Heart right ventricle (tissue), 16 donors: ENCODE measurements at regions not wholly inside any gene's neighbourhood (a gene's known extent, or its start where the extent isn't known, plus 50 kb on each side); places are given as distances from the start of the nearest gene placed in this dataset.

Source experiments
- ATAC-seq, 8 donors: fragments of 200-7000 bp; cut with Tn5 transposase; one replicate each; pipeline ENCODE4 v1.9.1; 2020; ENCODE audit warnings: mild to moderate bottlenecking in 8 of 8, moderate library complexity in 8 of 8, moderate number of reproducible peaks in 1 of 8
- DNase-seq, 2 donors: peaks; one replicate each; pipeline ENCODE4 v3.0.0-alpha.2; 2020
- H3K27ac ChIP-seq, 10 donors: fragments of 200-600 bp; sonication (generic) in 2 of 10; one replicate each; pipeline versions ENCODE4 v1.5.0 to v1.8.0; 2020 to 2022; ENCODE audit warnings: mild to moderate bottlenecking in 3 of 10
- H3K27me3 ChIP-seq, 7 donors: fragments of 200-600 bp; one replicate each; pipeline ENCODE4 v1.8.0; 2021 to 2022; ENCODE audit warnings: mild to moderate bottlenecking in 2 of 7
- H3K36me3 ChIP-seq, 9 donors: fragments of 200-600 bp; sonication (generic) in 1 of 9; one replicate each; pipeline versions ENCODE4 v1.5.0 to v1.8.0; 2020 to 2022; ENCODE audit warnings: mild to moderate bottlenecking in 2 of 9
- H3K4me1 ChIP-seq, 9 donors: fragments of 200-600 bp; sonication (generic) in 1 of 9; one replicate each; pipeline versions ENCODE4 v1.5.0 to v1.8.0; 2020 to 2022; ENCODE audit warnings: mild to moderate bottlenecking in 4 of 9
- H3K4me3 ChIP-seq, 10 donors: fragments of 200-600 bp; sonication (generic) in 2 of 10; one replicate each; pipeline versions ENCODE4 v1.5.0 to v1.8.0; 2020 to 2022; ENCODE audit warnings: mild to moderate bottlenecking in 7 of 10, moderate library complexity in 2 of 10
- H3K9me3 ChIP-seq, 11 donors: fragments of 200-600 bp in 10 of 11; sonication (generic) in 2 of 11; one replicate each; pipeline versions ENCODE4 v1.5.0 to v1.8.0; 2013 to 2022; ENCODE audit warnings: mild to moderate bottlenecking in 2 of 11, control low read depth in 1 of 11, moderate library complexity in 1 of 11
- CTCF ChIP-seq, 9 donors: fragments of 200-600 bp; sonication (generic) in 2 of 9; IDR thresholded peaks; one replicate each; pipeline versions ENCODE4 v1.5.0 to v1.8.0; 2021 to 2022; ENCODE audit warnings: antibody characterized with exemption in 9 of 9, mild to moderate bottlenecking in 5 of 9, moderate library complexity in 1 of 9
- WGBS, 2 donors: extraction: QIAGEN DNeasy Blood & Tissue Kit; methylation state at CpG; one replicate each; pipeline ENCODE4 v1.1.7; 2013; ENCODE audit warnings: inconsistent platforms in 1 of 2; 5-methylcytosine and 5-hydroxymethylcytosine counted together
- intact Hi-C, 10 donors: fragments of 100-400 bp; cut with DNase I; formaldehyde crosslinking; loops; one replicate each; pipeline versions ENCODE4 v1.11.1 to v1.14.2; 2022
- donor health status: Arrhythmogenic right ventricular cardiomyopathy.
- donor health status: ischemic (EF 13 %, LVEDD 7.1; RV severe dilation, severe dysfunction).
- donor health status: healthy with polysubstance abuse.
- donor health status: DM: no; HTN: yes; CAD: no.
- donor health status: DM: no; HTN: no; CAD: no.
- donor health status: ischemic (EF 25% LVEDD 6.9; RV normal size, moderate dysfunction).
- donor health status: ischemic (EF 25% LVEDD 5.7; RV mildly dilated, moderate dysfunction).
- donor health status: healthy.
- donor health status: DM: yes; HTN: yes; CAD: no.
- donor health status: Ischemic cardiomyopathy.
- donor health status: ischemic (EF 35%, LVEDD 5.7; RV mildly dilated, moderate dysfunction).
- donor health status: nonischemic (EF 11% LVEDD 7.7; RV severe dilation, severe dysfunction).
- donor health status: DM: yes; HTN: yes; CAD: no.
- donor health status: PGD.
- donor health status: ischemic (EF 29% LVEDD 5.4; RV normal size, mild dysfunction).
- donor health status: nonischemic (EF 23%, LVEDD 6.1; RV moderate dilation, normal function).

- TF ChIP-seq CTCF (IDR thresholded peaks at IDR 0.05), result no peak
- Histone ChIP-seq H3K27me3 (no peaks in the 10 kb centered on the region), H3K4me1 (no peaks in the 10 kb centered on the region), H3K9me3 (no peaks in the 10 kb centered on the region), H3K4me3 (no peak overlapping the region), H3K27ac (no peak overlapping the region), H3K36me3 (no peaks in the 10 kb centered on the region)
- DNase-seq (no peak), ATAC-seq (no peak)
- WGBS, 2 donors, result 73 to 79% methylated on average over 5 of the region's 5 CpGs
- intact Hi-C loops, result no loop called here
Observed at GRCh38 chr6:146865756-146866379, 267.1 kb downstream of the ADGB start.

- no peak for DNase-seq
- no peak overlapping the region for H3K27ac ChIP-seq
- no peak for ATAC-seq
- H3K36me3 ChIP-seq, result no peaks in the 10 kb centered on the region
- 92 to 95% methylated on average over 4 of the region's 4 CpGs for WGBS, 2 donors
- no peaks in the 10 kb centered on the region for H3K9me3 ChIP-seq
- H3K4me1 ChIP-seq, result no peaks in the 10 kb centered on the region
- intact Hi-C loops, result no loop called here
- no peaks in the 10 kb centered on the region for H3K27me3 ChIP-seq
- TF ChIP-seq CTCF (IDR thresholded peaks at IDR 0.05), result no peak
- H3K4me3 ChIP-seq, result no peak overlapping the region
Observed at GRCh38 chr6:146866731-146867414, 268.1 kb downstream of the ADGB start.

- DNase-seq (no peak), ATAC-seq (no peak)
- Histone ChIP-seq H3K36me3 (no peaks in the 10 kb centered on the region), H3K27me3 (no peaks in the 10 kb centered on the region), H3K4me3 (no peak overlapping the region), H3K4me1 (no peaks in the 10 kb centered on the region), H3K27ac (no peak overlapping the region), H3K9me3 (no peaks in the 10 kb centered on the region)
- intact Hi-C loops, result no loop called here
- WGBS, 2 donors, result 85 to 87% methylated on average over 4 of the region's 4 CpGs
- TF ChIP-seq CTCF (IDR thresholded peaks at IDR 0.05), result no peak
Observed at GRCh38 chr6:146868671-146869209, 270.0 kb downstream of the ADGB start.

- H3K9me3 ChIP-seq, result no peaks in the 10 kb centered on the region
- TF ChIP-seq CTCF (IDR thresholded peaks at IDR 0.05), result no peak
- no peaks in the 10 kb centered on the region for H3K36me3 ChIP-seq
- no peaks in the 10 kb centered on the region for H3K4me1 ChIP-seq
- 80 to 90% methylated on average over 3 of the region's 3 CpGs for WGBS, 2 donors
- no peak overlapping the region for H3K27ac ChIP-seq
- ATAC-seq, result no peak
- H3K27me3 ChIP-seq, result no peaks in the 10 kb centered on the region
- no peak for DNase-seq
- no peak overlapping the region for H3K4me3 ChIP-seq
- intact Hi-C loops, result no loop called here
Observed at GRCh38 chr6:146870760-146871159, 272.0 kb downstream of the ADGB start.
